Activated CD4-positive, alpha-beta T cell treated with anti-CD3 and anti-CD28 coated beads for 24 hours (primary cell): ENCODE measurements at regions not wholly inside any gene's neighbourhood (a gene's known extent, or its start where the extent isn't known, plus 50 kb on each side); places are given as distances from the start of the nearest gene placed in this dataset.
A peak's percentile ranks its signal among the peaks of the same experiment; 100 is the strongest.

Experiments used
- DNase-seq, 2 donors: peaks; one replicate each; pipeline ENCODE4 v3.0.0-alpha.2; 2020; ENCODE audit warnings: low read depth in 2 of 2

DNA sequence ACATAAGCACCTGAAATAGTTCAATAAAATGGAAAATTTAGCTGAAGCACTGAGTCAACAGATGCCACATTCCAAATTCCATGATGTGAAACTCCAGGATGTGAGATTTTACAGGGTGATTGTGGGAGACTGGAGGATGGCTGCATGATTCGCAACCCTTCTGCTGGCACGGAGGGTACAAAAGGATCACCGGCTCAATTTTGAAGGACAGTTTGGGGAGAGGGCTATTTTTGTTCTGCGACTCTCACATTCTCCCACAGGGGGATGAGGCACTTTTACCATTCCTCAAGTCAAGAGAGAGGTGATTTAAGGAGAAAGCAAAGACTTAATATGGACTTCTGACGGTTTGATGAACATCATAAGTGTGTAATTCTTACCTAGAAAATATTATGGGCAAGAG is 138.1 kb upstream of the CWC22 start:
- no peak for DNase-seq

DNA sequence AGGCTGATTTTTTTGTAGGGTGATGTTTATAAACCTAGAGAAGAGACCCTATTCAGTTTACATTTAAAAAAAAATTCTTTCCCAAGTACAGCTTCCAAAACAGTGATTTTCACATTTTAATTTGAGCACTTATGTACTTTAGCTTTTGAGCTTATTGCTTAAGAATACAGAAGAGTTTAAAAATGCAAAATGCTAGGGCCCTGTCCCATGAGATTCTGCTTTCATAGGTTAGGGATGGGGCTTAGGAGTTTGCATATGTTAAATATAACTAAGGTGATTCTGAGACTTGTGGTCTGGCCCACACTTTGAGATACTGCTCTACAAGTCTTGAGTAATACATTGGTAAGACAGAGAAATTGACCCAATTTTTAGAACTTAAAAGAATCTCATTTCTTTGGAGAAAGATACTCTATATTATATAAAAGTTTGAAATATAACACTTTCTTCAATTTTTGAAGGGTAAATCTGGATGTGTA is 137.3 kb upstream of the CWC22 start:
- no peak for DNase-seq

DNA sequence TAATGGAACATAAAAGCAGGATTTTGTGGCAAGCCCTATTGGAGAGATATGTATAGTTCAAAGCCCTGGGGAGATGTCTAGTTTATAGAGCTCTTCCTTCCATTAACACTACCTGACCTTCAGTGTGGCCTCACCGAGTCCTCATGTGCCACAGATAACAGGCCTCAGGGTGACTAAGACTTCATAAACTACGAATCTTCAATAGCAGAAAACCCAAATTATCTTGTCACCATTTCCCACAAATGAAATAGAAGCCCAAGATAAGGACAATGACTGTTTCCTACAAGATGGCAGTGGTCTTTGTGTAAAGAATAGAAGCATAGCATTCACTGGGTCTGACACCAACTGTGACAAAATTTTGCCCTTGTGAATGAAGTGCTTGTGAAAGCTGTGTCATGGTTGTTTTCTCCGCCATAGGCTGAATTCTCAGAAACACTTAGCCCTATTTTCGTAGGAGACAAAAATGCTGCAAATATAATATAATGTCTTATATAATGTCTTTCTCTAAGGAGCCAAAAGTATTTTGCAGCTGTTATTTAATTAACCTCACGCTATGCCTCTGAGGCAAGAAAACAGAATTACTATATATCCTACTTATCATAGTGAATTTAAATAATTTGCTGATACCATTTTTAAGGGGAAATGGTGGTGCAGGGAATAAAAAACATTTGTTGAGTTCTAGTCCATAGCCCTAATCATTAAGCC is 136.7 kb upstream of the CWC22 start:
- no peak for DNase-seq

DNA sequence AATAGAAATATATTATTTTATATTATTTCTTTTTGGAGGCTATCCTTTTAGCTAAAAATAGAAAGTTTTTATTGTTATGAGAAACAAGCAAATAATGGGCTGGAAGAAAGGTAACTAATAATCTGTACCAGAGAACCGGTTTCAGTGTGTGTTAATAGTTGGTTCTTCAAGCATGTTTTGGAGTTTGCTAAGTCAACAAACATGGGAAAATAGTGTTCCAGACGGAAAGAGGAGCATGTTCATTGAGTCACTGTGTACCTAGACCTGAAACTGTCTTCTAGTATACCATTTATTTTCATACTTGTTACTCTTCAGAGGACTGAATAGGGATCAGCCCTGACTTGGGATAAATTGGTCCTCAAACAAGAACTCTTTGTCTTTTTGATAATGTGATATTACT is 134.5 kb upstream of the CWC22 start:
- DNase-seq, result no peak

DNA sequence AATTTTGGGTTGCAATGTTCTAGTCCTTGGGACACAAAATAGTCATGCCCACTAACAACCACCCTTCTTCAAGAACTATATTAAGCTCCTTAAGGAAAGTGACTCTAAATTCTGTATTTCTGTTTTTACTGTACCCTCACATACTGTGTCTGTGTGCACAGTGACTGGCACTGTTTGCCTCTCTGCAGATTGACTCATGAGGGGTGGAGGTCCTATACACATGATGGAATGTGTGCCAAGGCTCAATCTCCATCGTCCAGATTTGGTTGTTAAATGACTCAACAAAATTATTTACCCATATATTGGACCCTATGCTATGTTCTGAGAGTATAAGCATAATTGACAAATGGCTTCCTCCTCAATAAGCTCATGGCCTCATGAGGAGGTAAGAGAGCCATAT is 126.6 kb upstream of the CWC22 start:
- DNase-seq, result no peak

DNA sequence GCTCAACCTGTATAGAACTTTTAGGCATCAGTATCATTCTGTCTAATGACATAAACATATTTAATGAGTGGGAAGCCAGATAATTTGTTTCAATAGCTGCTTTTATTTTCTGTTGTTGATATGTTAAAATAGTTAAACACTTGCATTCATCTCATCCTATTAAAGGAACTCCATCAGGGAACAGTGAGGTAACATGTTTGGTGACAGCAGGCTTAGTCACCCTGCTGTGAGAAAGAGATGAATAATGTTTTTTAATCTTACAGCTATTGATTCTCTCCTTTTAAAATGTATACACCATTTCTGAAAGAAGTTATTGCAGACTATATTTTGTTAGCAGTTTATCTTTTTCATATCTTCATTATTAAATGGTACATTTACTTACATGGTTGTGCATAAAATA is 123.3 kb upstream of the CWC22 start:
- no peak for DNase-seq

DNA sequence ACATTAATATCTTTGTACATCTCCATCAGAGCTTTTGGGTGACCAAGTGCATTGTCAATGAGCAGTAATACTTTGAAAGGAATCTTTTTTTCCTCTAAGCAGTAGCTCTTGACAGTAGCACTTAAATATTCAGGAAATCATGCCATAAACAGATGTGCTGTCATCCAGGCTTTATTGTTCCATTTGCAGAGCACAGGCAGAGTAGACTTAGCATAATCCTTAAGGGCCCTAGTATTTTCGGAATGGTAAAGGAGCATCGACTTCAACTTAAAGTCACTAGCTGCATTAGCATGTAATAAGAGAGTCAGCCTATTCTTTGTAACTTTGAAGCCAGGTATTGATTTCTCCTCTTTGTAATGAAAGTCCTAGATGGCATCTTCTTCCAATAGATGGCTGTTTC is 121.8 kb upstream of the CWC22 start:
- DNase-seq, result no peak

DNA sequence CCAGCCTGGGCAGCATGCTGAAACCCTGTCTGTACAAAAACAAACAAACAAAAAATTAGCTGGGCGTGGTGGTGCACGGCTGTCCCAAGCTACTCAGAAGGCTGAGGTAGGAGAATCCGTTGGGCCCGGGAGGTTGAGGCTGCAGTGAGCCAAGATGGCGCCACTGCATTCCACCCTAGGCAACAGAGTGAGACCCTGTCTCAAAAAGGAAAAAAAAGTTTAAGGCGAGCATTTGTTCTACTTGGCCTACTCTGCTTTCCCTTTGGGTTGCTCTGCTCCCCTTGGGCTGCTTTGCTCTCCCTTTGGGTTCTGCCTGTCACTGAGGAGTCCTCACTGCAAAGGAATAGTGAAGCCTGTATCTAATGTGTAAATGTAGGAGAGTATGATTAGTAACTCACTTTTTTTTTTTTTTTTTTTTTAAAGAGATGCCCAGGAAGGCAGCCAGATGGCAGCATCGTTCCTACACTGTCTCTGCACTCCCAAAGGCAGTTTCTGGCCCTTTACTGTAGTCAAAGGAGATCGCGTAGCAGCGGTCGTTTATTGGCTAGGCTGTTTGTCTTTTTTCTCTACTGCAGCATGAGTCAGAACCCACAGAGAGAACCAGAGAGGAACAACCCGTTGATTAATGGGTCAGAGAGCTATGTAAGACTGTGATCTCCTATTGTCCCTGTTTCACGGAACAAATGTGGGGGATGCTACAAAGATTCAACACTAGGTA is 118.3 kb upstream of the CWC22 start:
- DNase-seq, result peak; percentile 10 to 26

DNA sequence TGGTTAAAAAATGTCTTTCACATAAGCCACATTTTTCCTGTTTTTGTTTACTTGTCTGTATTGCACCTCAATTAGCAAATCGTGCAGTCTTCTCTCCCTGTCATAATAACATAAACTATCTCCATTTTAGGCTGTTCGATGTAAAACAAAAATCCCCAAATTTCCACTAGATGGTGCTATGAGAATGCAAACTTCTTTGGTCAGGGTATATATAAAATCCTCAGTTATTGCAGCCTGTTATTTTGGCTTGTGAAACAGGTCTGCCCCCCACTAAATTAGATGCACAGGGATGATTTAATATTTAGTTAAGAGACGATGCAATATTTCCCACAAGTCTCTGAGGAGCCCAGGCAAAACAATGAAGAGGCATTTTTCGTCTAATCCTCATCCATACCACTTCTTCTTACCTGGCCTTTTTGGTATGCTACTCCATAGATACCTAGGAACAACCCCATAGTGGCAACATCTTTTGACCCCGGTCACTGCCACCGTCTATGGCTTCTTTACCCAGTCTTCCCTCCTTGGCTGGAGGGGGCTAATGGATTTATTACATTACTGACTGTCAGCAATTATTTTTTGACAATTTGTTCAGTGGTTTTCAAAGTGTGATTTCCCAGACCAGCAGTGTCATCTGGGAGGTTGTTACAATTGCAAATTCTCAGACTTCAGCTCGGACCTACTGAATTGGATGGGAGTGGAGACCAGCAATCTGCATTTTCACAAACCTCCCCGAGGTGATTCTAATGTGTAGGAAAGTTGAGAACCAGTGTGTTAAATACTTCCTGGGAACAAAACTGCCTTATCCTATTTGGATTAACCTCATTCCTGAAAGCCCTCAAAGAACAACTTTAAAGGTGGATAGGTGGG is 117.4 kb upstream of the CWC22 start:
- DNase-seq, result no peak

DNA sequence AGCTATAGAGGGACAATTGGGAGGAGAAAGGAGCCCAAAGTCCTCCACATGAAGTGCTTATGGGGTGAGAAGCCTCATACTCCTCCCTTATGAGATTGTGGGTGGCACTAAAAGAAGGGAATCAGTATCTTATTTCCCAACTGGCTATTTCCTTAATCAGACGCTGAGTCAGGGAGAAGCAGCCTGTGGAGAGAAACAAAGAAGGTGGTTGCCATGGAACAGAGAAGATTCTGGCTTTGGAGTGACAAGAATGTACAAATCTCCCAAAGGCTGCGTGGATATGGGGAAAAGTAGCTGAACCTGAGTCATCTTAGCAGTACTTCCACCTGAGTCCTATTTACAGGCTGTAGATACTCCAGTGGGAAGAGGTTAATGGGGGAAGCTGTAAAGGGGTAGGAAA is 115.8 kb upstream of the CWC22 start:
- DNase-seq, result no peak

DNA sequence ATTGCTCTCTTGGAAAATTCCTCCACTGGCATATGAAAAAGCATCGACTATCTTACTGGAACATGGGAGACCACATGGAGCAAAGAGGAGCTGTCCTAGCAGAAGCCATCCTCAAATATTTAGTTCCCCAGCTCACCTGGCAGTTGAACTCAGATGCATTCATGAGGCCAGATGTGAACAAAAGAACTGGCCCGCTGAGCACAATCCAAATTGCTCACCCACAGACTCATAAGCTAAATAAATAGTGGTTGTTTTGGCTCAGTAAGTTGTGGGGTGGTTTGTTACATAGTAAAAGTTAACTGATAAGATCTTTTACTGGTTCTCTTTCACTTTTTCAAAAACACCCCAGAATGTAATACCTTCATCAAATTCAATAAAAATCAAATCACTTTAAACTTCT is 108.6 kb upstream of the CWC22 start:
- no peak for DNase-seq

DNA sequence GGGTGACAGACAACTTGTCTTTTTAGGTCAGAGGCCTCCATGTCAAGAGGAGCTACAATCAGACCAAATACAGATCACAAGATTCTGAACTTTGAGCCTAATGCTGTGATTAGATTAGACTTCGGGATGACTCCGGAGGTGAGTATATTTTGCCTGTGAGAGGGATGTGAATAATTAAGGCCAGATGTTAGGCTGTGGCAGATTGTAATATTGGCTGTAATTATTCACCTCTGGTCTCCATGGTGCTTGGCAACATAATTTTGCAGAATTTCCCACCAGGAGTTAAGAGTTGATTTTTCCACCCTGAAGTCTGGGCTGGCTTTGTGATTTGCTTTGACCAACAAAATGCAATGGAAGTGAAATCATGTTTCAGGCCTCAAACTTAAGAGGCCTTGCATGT is 108.2 kb upstream of the CWC22 start:
- DNase-seq, result no peak

DNA sequence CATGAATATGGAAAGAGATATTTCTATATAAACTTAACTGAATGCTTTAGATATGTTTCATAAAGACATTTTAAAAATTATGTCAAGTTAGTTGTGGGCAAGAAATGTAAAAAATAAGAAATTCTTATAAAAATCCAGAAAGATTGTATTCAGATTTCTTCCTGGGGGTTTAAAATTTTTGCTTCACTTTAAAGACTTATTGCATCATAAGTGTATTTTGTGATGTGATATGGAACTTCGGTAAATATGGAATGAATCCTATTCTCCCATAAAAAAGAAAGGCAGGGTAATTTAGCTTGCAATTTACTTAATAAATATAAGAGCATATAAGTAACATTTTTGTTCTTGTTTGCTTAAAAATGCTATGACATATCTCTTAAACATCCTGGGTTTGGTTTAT is 104.8 kb upstream of the CWC22 start:
- DNase-seq, result no peak

DNA sequence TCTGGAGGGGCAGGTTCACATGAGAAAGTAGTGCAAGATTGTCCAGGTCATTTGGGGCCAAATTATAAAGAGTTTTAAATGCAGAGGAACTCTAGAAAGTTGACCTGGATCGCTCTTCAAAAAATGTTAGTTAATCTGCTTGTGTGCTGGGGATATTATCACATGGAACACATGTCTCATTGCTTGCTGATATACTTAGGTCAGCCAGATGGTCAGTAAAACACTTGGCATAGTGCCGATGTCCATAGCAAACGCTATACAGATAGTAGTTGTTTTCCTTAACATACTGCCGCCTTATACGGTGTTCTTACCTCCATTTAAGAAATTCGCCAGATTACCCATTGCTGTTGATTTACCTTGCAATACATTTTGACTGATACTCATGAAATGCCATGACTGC is 103.4 kb upstream of the CWC22 start:
- no peak for DNase-seq

DNA sequence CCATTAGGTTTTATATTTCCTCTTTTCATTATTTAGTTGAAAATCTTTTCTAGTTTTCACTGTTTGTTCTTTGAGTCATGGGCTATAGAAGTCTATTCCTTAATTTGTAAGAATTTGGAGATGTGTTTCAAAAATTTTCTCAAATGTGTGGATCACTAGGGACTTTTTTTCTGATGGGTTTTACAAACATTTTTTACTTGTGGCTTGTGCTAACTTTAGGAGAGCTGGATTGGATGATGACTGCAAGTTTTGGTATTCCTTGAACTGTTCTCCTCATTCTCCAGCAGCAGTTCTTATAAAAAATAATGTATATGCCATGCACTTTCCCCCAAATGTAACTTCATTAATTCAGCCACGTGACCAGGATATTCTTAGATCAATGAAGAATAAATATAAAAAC is 94.7 kb upstream of the CWC22 start:
- DNase-seq, result no peak

DNA sequence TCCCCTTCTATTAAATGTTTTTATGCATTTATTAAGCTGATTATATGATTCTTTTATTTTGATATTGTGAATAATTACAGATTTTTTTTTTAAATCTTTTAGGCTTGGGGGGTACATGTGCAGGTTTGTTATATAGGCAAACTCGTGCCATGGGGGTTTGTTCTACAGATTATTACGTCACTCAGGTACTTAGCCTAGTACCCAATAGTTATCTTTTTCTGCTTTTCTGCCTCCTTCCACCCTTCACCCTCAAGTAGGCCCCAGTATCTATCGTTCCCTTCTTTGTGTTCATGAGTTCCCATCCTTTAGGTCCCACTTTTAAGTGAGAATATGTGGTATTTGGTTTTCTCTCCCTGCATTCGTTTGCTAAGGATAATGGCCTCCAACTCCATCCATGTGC is 92.2 kb upstream of the CWC22 start:
- DNase-seq, result no peak

DNA sequence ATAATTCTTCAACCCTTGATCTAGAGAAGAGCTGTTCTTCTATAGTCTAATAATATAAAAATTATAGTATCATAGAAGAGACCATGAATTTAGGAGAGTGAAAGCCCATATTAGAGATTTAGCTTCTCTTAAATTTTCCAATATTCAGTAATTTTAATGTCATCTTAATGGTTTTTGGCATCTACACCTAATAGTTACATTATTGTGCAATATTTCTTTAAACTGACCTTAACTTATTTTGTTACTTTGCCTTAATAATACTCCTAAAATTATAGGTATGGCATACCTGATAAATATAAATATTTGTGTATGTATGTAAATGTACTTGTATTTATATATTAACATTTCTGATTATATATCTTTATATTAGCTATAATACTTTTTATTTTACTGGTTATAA is 78.0 kb upstream of the CWC22 start:
- no peak for DNase-seq

DNA sequence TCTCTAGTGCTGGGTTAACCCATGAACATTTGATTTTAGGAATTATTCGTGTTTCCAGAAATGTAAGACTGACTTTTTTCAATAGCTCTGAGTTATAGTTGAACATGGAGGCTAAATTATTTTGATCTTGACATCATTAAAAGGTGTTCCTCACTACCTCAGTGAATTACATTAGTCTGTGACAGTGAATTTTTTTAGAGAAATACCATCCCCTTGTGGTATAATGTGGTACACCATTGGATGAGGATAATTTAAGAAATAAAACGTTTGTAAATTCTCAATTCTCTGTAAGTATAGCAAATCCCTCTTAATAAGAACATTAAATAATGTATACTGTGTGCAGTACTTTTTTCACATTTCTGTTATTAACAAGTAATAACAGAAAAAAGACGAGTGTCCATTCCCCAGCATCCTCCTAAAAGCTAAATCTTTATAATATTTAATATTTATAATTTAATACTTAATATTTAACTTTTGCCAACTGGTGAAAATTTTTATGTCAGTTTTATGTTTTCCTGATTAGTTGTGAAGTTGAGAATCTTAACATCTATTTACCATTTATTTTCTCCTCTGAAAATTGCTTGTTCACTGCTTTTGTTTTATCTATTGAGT is 70.3 kb upstream of the CWC22 start:
- DNase-seq, result no peak

DNA sequence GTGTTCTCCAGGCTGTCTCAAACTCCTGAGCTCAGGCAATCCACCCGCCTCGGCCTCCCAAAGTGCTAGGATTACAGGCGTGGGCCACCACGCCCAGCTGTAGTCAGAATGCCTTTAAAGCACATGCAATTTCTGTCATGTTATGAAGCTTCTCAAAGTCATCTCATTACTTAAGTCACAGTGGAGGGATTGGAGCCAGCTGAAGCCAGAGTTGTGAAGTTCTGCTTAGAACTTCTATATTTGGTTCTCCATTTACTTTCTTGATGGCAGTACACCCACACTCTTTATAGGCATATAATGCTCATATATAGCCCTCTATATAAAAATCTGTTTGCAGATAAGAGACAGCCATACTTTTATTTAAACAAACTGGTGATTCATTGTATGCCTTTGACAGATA is 68.8 kb upstream of the CWC22 start:
- no peak for DNase-seq

DNA sequence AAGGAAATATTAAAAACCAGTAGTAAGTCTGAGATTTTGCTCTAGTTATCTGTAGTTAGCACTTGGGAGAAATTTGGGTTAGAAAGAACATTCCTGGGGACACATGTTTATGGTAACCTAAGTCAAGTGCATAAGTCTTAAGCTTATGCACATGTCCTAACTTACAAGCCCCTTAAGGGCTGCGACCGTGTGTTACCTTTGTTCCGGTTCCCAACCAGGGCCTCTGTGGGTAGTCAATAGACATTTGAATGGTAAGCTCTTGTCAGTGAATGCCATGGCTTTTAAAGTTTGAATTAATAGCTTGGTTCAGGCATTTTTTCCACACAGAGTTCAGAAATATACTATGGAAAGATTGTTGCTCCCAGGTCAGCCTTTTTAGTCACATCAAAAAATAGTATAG is 64.7 kb upstream of the CWC22 start:
- DNase-seq, result no peak

DNA sequence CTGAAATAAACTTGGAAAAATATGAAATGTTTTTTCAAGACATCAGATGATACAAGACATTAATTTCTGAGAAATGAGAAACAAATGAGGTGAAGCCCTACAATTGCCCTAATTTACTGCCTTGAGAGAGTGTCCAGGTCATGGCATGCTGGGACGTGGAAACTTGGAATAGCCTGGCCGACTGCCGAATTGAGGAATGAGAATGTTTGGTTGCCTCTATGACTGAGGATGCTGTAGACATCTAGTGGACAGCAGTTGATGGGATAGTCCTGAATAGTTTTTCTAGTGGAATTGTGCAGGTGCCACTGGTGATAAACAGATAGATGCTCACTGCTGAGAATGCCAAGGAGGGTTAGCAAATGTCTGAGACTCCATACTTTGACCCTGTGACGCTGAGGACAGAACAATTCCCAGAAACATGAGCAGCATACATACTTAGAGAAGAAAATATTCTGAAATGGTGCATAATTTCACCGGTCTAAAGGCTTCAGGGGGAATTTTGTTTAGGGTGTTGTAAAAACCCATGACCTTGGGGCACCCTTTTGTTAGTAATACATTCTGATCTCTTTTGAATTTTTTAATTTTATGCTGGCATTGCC is 56.5 kb upstream of the CWC22 start:
- DNase-seq, result no peak

DNA sequence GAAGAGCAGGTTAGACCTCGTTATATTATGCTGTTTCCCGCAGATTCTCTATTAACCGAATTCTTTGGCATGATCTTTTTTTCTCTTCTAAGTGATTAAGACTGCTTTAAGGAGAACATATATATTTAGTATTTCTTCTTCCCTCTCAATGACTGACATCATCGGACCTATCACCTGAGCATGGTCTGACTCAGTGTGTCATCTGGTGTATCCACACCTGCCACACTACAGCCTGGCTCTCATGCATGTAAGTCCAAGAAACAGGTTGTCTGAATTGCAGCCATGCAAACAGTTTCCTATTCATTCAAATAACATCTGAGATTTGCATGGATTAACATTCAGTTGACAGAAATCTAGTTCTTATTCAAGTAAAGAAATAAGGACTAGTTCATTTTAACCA is 55.1 kb upstream of the CWC22 start:
- DNase-seq, result no peak
